Lower leg skin (tissue), 3 donors: ENCODE measurements at regions not wholly inside any gene's neighbourhood (a gene's known extent, or its start where the extent isn't known, plus 50 kb on each side); places are given as distances from the start of the nearest gene placed in this dataset.

ENCODE experiments used
- POLR2A ChIP-seq, 2 donors: fragments of 450-650 bp; IDR thresholded peaks; one replicate each; pipeline ENCODE4 v1.6.1; 2016 to 2017; ENCODE audit warnings: antibody characterized with exemption in 2 of 2, mild to moderate bottlenecking in 1 of 2, moderate library complexity in 1 of 2
- TF ChIP-seq, protein P1 (sequence below), 3 donors: fragments of 450-650 bp; IDR thresholded peaks; one replicate each; pipeline ENCODE4 v1.5.1; 2016; ENCODE audit warnings: antibody characterized with exemption in 3 of 3, mild to moderate bottlenecking in 3 of 3, moderate library complexity in 2 of 3

GRCh38 chr12:22116376-22116775 is 70.4 kb downstream of the CMAS start:
- TF ChIP-seq, protein P1, sequence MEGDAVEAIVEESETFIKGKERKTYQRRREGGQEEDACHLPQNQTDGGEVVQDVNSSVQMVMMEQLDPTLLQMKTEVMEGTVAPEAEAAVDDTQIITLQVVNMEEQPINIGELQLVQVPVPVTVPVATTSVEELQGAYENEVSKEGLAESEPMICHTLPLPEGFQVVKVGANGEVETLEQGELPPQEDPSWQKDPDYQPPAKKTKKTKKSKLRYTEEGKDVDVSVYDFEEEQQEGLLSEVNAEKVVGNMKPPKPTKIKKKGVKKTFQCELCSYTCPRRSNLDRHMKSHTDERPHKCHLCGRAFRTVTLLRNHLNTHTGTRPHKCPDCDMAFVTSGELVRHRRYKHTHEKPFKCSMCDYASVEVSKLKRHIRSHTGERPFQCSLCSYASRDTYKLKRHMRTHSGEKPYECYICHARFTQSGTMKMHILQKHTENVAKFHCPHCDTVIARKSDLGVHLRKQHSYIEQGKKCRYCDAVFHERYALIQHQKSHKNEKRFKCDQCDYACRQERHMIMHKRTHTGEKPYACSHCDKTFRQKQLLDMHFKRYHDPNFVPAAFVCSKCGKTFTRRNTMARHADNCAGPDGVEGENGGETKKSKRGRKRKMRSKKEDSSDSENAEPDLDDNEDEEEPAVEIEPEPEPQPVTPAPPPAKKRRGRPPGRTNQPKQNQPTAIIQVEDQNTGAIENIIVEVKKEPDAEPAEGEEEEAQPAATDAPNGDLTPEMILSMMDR (IDR thresholded peaks at IDR 0.05) = no peak
- no peak for TF ChIP-seq POLR2A (IDR thresholded peaks at IDR 0.05)
